ENCODE measurements at regions not wholly inside any gene's neighbourhood (a gene's known extent, or its start where the extent isn't known, plus 50 kb on each side); places are given as distances from the start of the nearest gene placed in this dataset.

DNA sequence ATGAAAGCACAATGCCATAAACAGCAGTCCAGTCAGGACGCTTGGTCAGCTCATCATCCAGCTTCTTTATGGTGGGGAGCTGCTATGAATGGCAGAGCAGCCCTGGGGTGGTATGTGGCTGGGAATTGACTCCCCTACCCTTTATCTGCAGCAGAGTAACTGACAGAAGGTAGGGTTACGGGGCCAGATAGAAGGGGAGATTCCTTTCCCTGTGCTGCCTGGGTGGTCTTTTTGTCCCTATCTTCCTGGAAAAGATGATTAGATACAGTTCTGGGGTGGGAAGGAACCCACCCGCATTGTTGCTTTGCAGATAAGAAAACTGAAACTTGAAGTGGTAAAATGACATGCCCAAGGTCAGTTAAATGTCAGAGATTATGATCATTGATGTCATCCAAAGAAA is 405.5 kb downstream of the ARHGEF28 start:
- ChIA-PET POLR2A (no interaction called here), RAD21 (ENCODE audit: low non-redundant PET in 1 of 2, low total read pairs in 2 of 2, uncharacterized antibody in 2 of 2, unreplicated experiment in 2 of 2) (no interaction called here), CTCF (no interaction called here)
- H3K4me1 ChIP-seq (ENCODE audit: control insufficient read depth in 1 of 2, insufficient read depth in 2 of 2, low read length in 2 of 2): peaks cover 27 to 33% of the 10 kb centered on the region in 2 experiments
- no peak overlapping the region for H3K4me2 ChIP-seq (ENCODE audit: low read length)
- no peak overlapping the region for H3K4me3 ChIP-seq (replicated peaks in 1 of 2; ENCODE audit: low read depth in 1 of 2, low read length in 2 of 2)
- TF ChIP-seq RAD21 (IDR thresholded peaks at IDR 0.05; ENCODE audit: low read depth): no peak
- TF ChIP-seq, protein P1, sequence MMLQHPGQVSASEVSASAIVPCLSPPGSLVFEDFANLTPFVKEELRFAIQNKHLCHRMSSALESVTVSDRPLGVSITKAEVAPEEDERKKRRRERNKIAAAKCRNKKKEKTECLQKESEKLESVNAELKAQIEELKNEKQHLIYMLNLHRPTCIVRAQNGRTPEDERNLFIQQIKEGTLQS (IDR thresholded peaks at IDR 0.05): no peak
- no peak for TF ChIP-seq ELF1 (IDR thresholded peaks at IDR 0.05; ENCODE audit: borderline replicate concordance, low read depth)
- TF ChIP-seq, protein P2, sequence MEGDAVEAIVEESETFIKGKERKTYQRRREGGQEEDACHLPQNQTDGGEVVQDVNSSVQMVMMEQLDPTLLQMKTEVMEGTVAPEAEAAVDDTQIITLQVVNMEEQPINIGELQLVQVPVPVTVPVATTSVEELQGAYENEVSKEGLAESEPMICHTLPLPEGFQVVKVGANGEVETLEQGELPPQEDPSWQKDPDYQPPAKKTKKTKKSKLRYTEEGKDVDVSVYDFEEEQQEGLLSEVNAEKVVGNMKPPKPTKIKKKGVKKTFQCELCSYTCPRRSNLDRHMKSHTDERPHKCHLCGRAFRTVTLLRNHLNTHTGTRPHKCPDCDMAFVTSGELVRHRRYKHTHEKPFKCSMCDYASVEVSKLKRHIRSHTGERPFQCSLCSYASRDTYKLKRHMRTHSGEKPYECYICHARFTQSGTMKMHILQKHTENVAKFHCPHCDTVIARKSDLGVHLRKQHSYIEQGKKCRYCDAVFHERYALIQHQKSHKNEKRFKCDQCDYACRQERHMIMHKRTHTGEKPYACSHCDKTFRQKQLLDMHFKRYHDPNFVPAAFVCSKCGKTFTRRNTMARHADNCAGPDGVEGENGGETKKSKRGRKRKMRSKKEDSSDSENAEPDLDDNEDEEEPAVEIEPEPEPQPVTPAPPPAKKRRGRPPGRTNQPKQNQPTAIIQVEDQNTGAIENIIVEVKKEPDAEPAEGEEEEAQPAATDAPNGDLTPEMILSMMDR (IDR thresholded peaks at IDR 0.05 in 2 of 3, conservative IDR thresholded peaks at IDR 0.05 in 1 of 3; ENCODE audit: borderline replicate concordance in 1 of 3, insufficient read depth in 1 of 3, low read depth in 2 of 3, low read length in 2 of 3): no peak
- no peak for TF ChIP-seq SRF (IDR thresholded peaks at IDR 0.05; ENCODE audit: low read depth)
- TF ChIP-seq ZNF274 (IDR thresholded peaks at IDR 0.05; ENCODE audit: low read depth, low read length): no peak
- no peak for TF ChIP-seq POLR2A (IDR thresholded peaks at IDR 0.05; ENCODE audit: borderline replicate concordance, extremely low read depth, insufficient read depth, insufficient read length)
- no peak for TF ChIP-seq POLR2AphosphoS5 (IDR thresholded peaks at IDR 0.05; ENCODE audit: low read depth, low read length)
- TF ChIP-seq, protein P3, sequence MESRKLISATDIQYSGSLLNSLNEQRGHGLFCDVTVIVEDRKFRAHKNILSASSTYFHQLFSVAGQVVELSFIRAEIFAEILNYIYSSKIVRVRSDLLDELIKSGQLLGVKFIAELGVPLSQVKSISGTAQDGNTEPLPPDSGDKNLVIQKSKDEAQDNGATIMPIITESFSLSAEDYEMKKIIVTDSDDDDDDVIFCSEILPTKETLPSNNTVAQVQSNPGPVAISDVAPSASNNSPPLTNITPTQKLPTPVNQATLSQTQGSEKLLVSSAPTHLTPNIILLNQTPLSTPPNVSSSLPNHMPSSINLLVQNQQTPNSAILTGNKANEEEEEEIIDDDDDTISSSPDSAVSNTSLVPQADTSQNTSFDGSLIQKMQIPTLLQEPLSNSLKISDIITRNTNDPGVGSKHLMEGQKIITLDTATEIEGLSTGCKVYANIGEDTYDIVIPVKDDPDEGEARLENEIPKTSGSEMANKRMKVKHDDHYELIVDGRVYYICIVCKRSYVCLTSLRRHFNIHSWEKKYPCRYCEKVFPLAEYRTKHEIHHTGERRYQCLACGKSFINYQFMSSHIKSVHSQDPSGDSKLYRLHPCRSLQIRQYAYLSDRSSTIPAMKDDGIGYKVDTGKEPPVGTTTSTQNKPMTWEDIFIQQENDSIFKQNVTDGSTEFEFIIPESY (IDR thresholded peaks at IDR 0.05; ENCODE audit: extremely low read depth, insufficient replicate concordance, low read length): no peak
- no peak for TF ChIP-seq EZH2phosphoT487 (IDR thresholded peaks at IDR 0.05; ENCODE audit: borderline replicate concordance)
- no peak for TF ChIP-seq ZFX (IDR thresholded peaks at IDR 0.05)
- TF ChIP-seq SP1 (IDR thresholded peaks at IDR 0.05; ENCODE audit: low read depth): no peak
- TF ChIP-seq CEBPB (IDR thresholded peaks at IDR 0.05; ENCODE audit: low read depth): no peak
- no peak for TF ChIP-seq EZH2 (IDR thresholded peaks at IDR 0.05)
- no peak for TF ChIP-seq CBX3 (IDR thresholded peaks at IDR 0.05; ENCODE audit: low read depth)
- TF ChIP-seq YY1 (IDR thresholded peaks at IDR 0.05; ENCODE audit: extremely low read depth, insufficient replicate concordance, low read depth, low read length): no peak
- no peak for TF ChIP-seq TCF7L2 (IDR thresholded peaks at IDR 0.05; ENCODE audit: borderline replicate concordance, extremely low read depth, insufficient read depth, insufficient read length)
- TF ChIP-seq FOSL1 (IDR thresholded peaks at IDR 0.05; ENCODE audit: low read depth): no peak
- no peak for TF ChIP-seq EGR1 (IDR thresholded peaks at IDR 0.05; ENCODE audit: low read depth)
- TF ChIP-seq, protein P4, sequence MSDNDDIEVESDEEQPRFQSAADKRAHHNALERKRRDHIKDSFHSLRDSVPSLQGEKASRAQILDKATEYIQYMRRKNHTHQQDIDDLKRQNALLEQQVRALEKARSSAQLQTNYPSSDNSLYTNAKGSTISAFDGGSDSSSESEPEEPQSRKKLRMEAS (IDR thresholded peaks at IDR 0.05): no peak
- DNase-seq (ENCODE audit: low read depth, low spot score) (no peak), ATAC-seq (no peak)
- no peaks in the 10 kb centered on the region for H3K79me2 ChIP-seq (ENCODE audit: insufficient read depth, low read length)
- H3K36me3 ChIP-seq (ENCODE audit: control insufficient read depth in 1 of 2, insufficient read depth in 2 of 2, low read length in 2 of 2): no peaks in the 10 kb centered on the region
- no peaks in the 10 kb centered on the region for H3K9me3 ChIP-seq (ENCODE audit: control insufficient read depth in 1 of 2, insufficient read depth in 1 of 2, low read depth in 1 of 2, low read length in 2 of 2)
- no peaks in the 10 kb centered on the region for H3K9me2 ChIP-seq (ENCODE audit: insufficient read depth)
- no TSS peak for BruUV-seq (replicated peaks)
- H3K9ac ChIP-seq (ENCODE audit: low read length): no peak overlapping the region
- 0 out of 2 replicates have a peak, but pooled peaks cover 8% of the 10 kb centered on the region for H3K27me3 ChIP-seq (ENCODE audit: insufficient read depth, low read length)
- H4K20me1 ChIP-seq (ENCODE audit: insufficient read depth): no peaks in the 10 kb centered on the region
- H3K27ac ChIP-seq (ENCODE audit: low read depth, low read length): no peak overlapping the region
- H2AFZ ChIP-seq (ENCODE audit: low read depth, low read length, poor library complexity, severe bottlenecking): no peak overlapping the region
- intact Hi-C loops (cut with micrococcal nuclease): no loop called here
